H1 (cell line): ENCODE measurements at regions not wholly inside any gene's neighbourhood (a gene's known extent, or its start where the extent isn't known, plus 50 kb on each side); places are given as distances from the start of the nearest gene placed in this dataset.

Experiments used
- CHD1 ChIP-seq: IDR thresholded peaks from 2 replicates; pipeline ENCODE4 v1.6.1; 2012; ENCODE audit warnings: low read depth, low read length, improper control_type of control experiment
- GABPA ChIP-seq: IDR thresholded peaks from 2 replicates; pipeline ENCODE4 v1.6.1; 2011; ENCODE audit warnings: mild to moderate bottlenecking, low read length, moderate library complexity, borderline replicate concordance; ENCODE audit not compliant: insufficient read depth
- JUN ChIP-seq: IDR thresholded peaks from 2 replicates; pipeline ENCODE4 v1.6.1; 2011; ENCODE audit warnings: low read depth, mild to moderate bottlenecking, improper control_type of control experiment, low read length
- NANOG ChIP-seq: IDR thresholded peaks from 2 replicates; pipeline ENCODE4 v1.6.1; 2011; ENCODE audit warnings: low read length, low read depth, mild to moderate bottlenecking, inconsistent platforms; ENCODE audit not compliant: insufficient read depth, poor library complexity, severe bottlenecking
- TAF1 ChIP-seq: IDR thresholded peaks from 2 replicates; pipeline ENCODE4 v1.6.1; 2011; ENCODE audit warnings: mild to moderate bottlenecking, low read depth, low read length

DNA sequence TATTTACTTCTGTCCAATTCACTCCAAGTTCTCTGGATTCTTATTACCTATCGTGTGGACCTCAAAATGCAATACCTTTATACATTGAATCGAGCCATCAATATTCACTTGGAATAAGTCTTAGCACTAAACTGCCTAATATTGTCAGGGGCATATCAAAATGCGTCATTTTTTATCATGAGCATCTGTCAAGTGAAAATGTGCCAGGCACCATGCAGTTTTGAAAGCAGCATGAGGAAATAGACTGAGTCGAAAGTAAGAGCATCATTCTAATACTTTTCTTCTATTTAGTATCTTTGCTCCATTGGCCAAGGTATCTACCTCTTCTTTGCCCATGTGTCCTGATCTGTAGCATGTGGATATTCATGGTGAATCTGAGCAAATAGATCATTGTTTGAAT is 1193.4 kb downstream of the CDH11 start (continued):
- no peak for TF ChIP-seq NANOG
- no peak for TF ChIP-seq TAF1
- no peak for TF ChIP-seq JUN
- no peak for TF ChIP-seq GABPA
- no peak for TF ChIP-seq CHD1
